ENCODE measurements at regions not wholly inside any gene's neighbourhood (a gene's known extent, or its start where the extent isn't known, plus 50 kb on each side); places are given as distances from the start of the nearest gene placed in this dataset.

DNA sequence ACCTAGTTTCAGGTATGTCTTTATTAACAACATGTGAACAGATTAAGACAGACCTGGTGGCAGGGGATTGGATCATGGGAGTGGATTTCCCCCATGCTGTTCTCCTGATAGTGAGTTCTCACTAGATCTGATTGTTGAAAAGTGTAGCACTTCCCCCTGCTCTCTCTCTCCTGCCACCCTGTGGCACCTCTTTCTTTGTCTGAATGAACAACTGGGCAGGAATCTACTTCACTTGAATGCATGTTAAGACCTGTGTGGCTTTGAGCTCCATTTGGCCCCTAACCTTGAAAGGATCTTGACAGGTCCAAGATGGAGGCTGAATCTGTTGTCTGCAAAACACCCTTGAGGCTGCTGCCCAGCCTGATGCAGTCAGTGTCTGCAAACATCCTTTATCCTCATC lies 194.4 kb downstream of the RNF144A start:
- Histone ChIP-seq H3K4me1 (ENCODE audit: control insufficient read depth in 1 of 2, insufficient read depth in 2 of 2, low read length in 2 of 2) (no peaks in the 10 kb centered on the region), H3K4ac (ENCODE audit: low read depth, low read length) (no peak overlapping the region), H3K79me1 (ENCODE audit: low read length) (no peaks in the 10 kb centered on the region), H3K9ac (ENCODE audit: low read length) (no peak overlapping the region), H2BK5ac (ENCODE audit: low read depth, low read length, poor library complexity) (no peak overlapping the region), H3K27ac (ENCODE audit: low read depth, low read length) (no peak overlapping the region), H3K4me3 (ENCODE audit: low read depth, low read length) (no peak overlapping the region), H3K14ac (ENCODE audit: low read length) (no peak overlapping the region), H2BK12ac (ENCODE audit: low read length) (no peak overlapping the region), H3K36me3 (ENCODE audit: control insufficient read depth in 1 of 2, insufficient read depth in 2 of 2, low read length in 2 of 2) (no peaks in the 10 kb centered on the region), H2AFZ (ENCODE audit: insufficient read depth, low read length, poor library complexity) (no peak overlapping the region), H3K9me3 (ENCODE audit: insufficient read depth, low read depth, low read length) (peaks cover 2% of the 10 kb centered on the region), H2AK5ac (ENCODE audit: low read length) (no peak overlapping the region), H3K23ac (ENCODE audit: low read length) (no peak overlapping the region), H4K12ac (ENCODE audit: low read depth, low read length) (no peak overlapping the region), H2BK120ac (ENCODE audit: insufficient read depth, low read length, poor library complexity) (no peak overlapping the region), H4K91ac (ENCODE audit: low read depth, low read length) (no peak overlapping the region), H3K27me3 (ENCODE audit: insufficient read depth, low read length) (no peaks in the 10 kb centered on the region), H4K8ac (ENCODE audit: low read depth, low read length) (no peak overlapping the region), H3K4me2 (ENCODE audit: low read length) (no peak overlapping the region), H3K18ac (ENCODE audit: low read length) (no peak overlapping the region), H3K79me2 (ENCODE audit: control insufficient read depth, insufficient read depth, low read length, poor library complexity) (no peaks in the 10 kb centered on the region)
- no peak for DNase-seq

DNA sequence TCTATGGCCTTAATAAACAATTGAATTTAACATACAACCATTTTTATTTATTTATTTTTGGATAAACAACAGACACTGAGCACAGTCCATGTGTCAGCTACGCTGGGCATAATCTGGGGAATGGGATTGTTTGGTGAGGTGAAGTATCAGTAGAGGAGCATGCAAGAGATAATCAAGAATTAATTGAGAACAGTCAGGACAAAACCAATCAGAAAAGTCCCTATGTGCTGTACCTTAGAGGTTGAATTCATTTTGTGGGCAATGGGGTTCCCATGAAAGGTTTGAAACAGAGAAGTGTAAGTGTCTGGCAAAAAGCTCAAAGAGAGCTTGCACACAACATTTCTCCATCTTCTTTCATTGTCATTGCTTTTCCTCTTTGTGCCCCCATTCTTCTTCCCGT lies 198.2 kb downstream of the RNF144A start:
- H3K23ac ChIP-seq (ENCODE audit: low read length): no peak overlapping the region
- H3K4me2 ChIP-seq (ENCODE audit: low read length): no peak overlapping the region
- H2BK12ac ChIP-seq (ENCODE audit: low read length): no peak overlapping the region
- no peak overlapping the region for H2BK5ac ChIP-seq (ENCODE audit: low read depth, low read length, poor library complexity)
- H3K27ac ChIP-seq (ENCODE audit: low read depth, low read length): no peak overlapping the region
- no peaks in the 10 kb centered on the region for H3K79me1 ChIP-seq (ENCODE audit: low read length)
- no peaks in the 10 kb centered on the region for H3K27me3 ChIP-seq (ENCODE audit: insufficient read depth, low read length)
- no peak overlapping the region for H4K12ac ChIP-seq (ENCODE audit: low read depth, low read length)
- H4K91ac ChIP-seq (ENCODE audit: low read depth, low read length): no peak overlapping the region
- no peaks in the 10 kb centered on the region for H3K79me2 ChIP-seq (ENCODE audit: control insufficient read depth, insufficient read depth, low read length, poor library complexity)
- H3K9me3 ChIP-seq (ENCODE audit: insufficient read depth, low read depth, low read length): no peaks in the 10 kb centered on the region
- no peaks in the 10 kb centered on the region for H3K4me1 ChIP-seq (ENCODE audit: control insufficient read depth in 1 of 2, insufficient read depth in 2 of 2, low read length in 2 of 2)
- H3K14ac ChIP-seq (ENCODE audit: low read length): no peak overlapping the region
- no peak overlapping the region for H2BK120ac ChIP-seq (ENCODE audit: insufficient read depth, low read length, poor library complexity)
- no peaks in the 10 kb centered on the region for H3K36me3 ChIP-seq (ENCODE audit: control insufficient read depth in 1 of 2, insufficient read depth in 2 of 2, low read length in 2 of 2)
- no peak overlapping the region for H2AK5ac ChIP-seq (ENCODE audit: low read length)
- no peak overlapping the region for H4K8ac ChIP-seq (ENCODE audit: low read depth, low read length)
- no peak overlapping the region for H3K4me3 ChIP-seq (ENCODE audit: low read depth, low read length)
- H2AFZ ChIP-seq (ENCODE audit: insufficient read depth, low read length, poor library complexity): no peak overlapping the region
- H3K4ac ChIP-seq (ENCODE audit: low read depth, low read length): no peak overlapping the region
- WGBS (ENCODE audit: extremely low coverage, insufficient coverage, insufficient read length): no CpG with 5 or more reads among the region's 2 CpGs
- no peak overlapping the region for H3K9ac ChIP-seq (ENCODE audit: low read length)
- DNase-seq: no peak
- H3K18ac ChIP-seq (ENCODE audit: low read length): no peak overlapping the region

DNA sequence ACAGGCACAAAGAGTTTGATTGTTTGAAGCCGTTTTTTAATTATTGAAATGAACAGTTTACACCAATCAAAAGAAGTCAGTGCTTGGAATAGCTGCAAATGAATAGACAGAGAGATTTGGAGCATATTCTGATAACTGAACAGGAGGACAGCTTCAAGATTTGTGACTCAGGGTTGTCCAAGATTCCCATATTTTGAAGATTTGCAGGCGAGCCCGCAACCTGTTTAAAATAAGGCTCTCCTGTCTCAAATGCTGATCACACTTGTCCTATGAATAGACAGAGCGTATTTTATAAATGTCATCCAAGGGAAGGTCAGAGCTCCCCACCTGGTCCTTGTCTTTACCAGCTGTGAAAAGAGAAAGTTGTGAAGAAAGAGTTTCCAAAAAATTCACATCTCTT lies 198.7 kb downstream of the RNF144A start:
- H3K4ac ChIP-seq (ENCODE audit: low read depth, low read length): no peak overlapping the region
- no peaks in the 10 kb centered on the region for H3K79me2 ChIP-seq (ENCODE audit: control insufficient read depth, insufficient read depth, low read length, poor library complexity)
- H2AK5ac ChIP-seq (ENCODE audit: low read length): no peak overlapping the region
- H3K9ac ChIP-seq (ENCODE audit: low read length): no peak overlapping the region
- no peak overlapping the region for H3K4me2 ChIP-seq (ENCODE audit: low read length)
- no peak overlapping the region for H4K8ac ChIP-seq (ENCODE audit: low read depth, low read length)
- H4K12ac ChIP-seq (ENCODE audit: low read depth, low read length): no peak overlapping the region
- no peak overlapping the region for H3K23ac ChIP-seq (ENCODE audit: low read length)
- H3K9me3 ChIP-seq (ENCODE audit: insufficient read depth, low read depth, low read length): no peaks in the 10 kb centered on the region
- no peak overlapping the region for H2BK5ac ChIP-seq (ENCODE audit: low read depth, low read length, poor library complexity)
- DNase-seq: no peak
- no peak overlapping the region for H4K91ac ChIP-seq (ENCODE audit: low read depth, low read length)
- no peak overlapping the region for H3K27ac ChIP-seq (ENCODE audit: low read depth, low read length)
- H3K27me3 ChIP-seq (ENCODE audit: insufficient read depth, low read length): no peaks in the 10 kb centered on the region
- no peak overlapping the region for H3K14ac ChIP-seq (ENCODE audit: low read length)
- no peak overlapping the region for H2BK120ac ChIP-seq (ENCODE audit: insufficient read depth, low read length, poor library complexity)
- H3K36me3 ChIP-seq (ENCODE audit: control insufficient read depth in 1 of 2, insufficient read depth in 2 of 2, low read length in 2 of 2): no peaks in the 10 kb centered on the region
- H3K4me3 ChIP-seq (ENCODE audit: low read depth, low read length): no peak overlapping the region
- no peaks in the 10 kb centered on the region for H3K4me1 ChIP-seq (ENCODE audit: control insufficient read depth in 1 of 2, insufficient read depth in 2 of 2, low read length in 2 of 2)
- no peak overlapping the region for H2AFZ ChIP-seq (ENCODE audit: insufficient read depth, low read length, poor library complexity)
- no peaks in the 10 kb centered on the region for H3K79me1 ChIP-seq (ENCODE audit: low read length)
- H3K18ac ChIP-seq (ENCODE audit: low read length): no peak overlapping the region
- no peak overlapping the region for H2BK12ac ChIP-seq (ENCODE audit: low read length)
- no CpG with 5 or more reads among the region's 4 CpGs for WGBS (ENCODE audit: extremely low coverage, insufficient coverage, insufficient read length)

DNA sequence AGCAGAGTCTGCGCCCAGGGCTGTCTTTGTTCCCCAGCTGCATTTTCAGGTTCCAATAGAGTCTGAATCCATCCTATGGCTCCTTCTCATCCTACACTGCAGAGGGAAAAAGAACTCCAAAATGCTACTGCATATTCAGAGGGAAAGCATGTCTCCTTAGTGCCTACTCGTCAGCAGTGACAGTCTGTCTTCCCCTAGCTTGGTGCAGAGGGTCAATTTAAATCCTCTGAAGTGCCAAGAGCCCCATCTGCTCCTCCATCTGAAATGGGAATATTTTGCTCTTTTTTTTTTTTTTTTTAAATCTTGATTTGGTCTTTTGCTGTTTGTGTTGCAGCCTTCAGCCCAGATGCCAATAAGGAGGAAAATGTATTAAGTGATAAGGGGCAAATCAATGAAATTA lies 199.3 kb downstream of the RNF144A start:
- no peak for DNase-seq
- Histone ChIP-seq H4K12ac (ENCODE audit: low read depth, low read length) (no peak overlapping the region), H2AK5ac (ENCODE audit: low read length) (no peak overlapping the region), H3K18ac (ENCODE audit: low read length) (no peak overlapping the region), H3K27ac (ENCODE audit: low read depth, low read length) (no peak overlapping the region), H2BK5ac (ENCODE audit: low read depth, low read length, poor library complexity) (no peak overlapping the region), H3K4me3 (ENCODE audit: low read depth, low read length) (no peak overlapping the region), H3K4me1 (ENCODE audit: control insufficient read depth in 1 of 2, insufficient read depth in 2 of 2, low read length in 2 of 2) (no peaks in the 10 kb centered on the region), H4K91ac (ENCODE audit: low read depth, low read length) (no peak overlapping the region), H3K79me2 (ENCODE audit: control insufficient read depth, insufficient read depth, low read length, poor library complexity) (no peaks in the 10 kb centered on the region), H2BK12ac (ENCODE audit: low read length) (no peak overlapping the region), H4K8ac (ENCODE audit: low read depth, low read length) (no peak overlapping the region), H3K14ac (ENCODE audit: low read length) (no peak overlapping the region), H3K27me3 (ENCODE audit: insufficient read depth, low read length) (no peaks in the 10 kb centered on the region), H3K79me1 (ENCODE audit: low read length) (no peaks in the 10 kb centered on the region), H3K23ac (ENCODE audit: low read length) (no peak overlapping the region), H3K4me2 (ENCODE audit: low read length) (no peak overlapping the region), H2AFZ (ENCODE audit: insufficient read depth, low read length, poor library complexity) (no peak overlapping the region), H3K9me3 (ENCODE audit: insufficient read depth, low read depth, low read length) (no peaks in the 10 kb centered on the region), H3K9ac (ENCODE audit: low read length) (no peak overlapping the region), H2BK120ac (ENCODE audit: insufficient read depth, low read length, poor library complexity) (no peak overlapping the region), H3K4ac (ENCODE audit: low read depth, low read length) (no peak overlapping the region), H3K36me3 (ENCODE audit: control insufficient read depth in 1 of 2, insufficient read depth in 2 of 2, low read length in 2 of 2) (no peaks in the 10 kb centered on the region)
- no CpG with 5 or more reads among the region's 2 CpGs for WGBS (ENCODE audit: extremely low coverage, insufficient coverage, insufficient read length)

DNA sequence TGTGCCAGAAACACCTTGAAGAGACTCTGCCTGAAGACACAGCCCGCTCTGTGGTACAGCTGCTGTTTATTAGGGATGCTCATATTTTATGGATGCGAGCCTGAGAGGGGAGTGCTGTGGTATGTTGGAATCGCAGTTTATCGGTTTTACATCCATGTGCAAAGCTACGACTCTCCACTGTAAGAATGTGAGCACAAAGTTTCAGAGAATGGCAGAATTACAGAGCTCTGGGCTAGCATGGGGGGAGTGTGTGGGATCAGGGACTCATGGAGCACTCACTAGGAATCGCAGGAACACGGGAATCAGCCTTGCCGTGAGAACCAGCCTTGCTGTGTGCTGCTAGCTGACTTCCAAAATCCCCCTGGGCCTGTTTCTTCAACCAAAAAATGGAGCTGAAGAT lies 199.9 kb downstream of the RNF144A start:
- H3K27ac ChIP-seq (ENCODE audit: low read depth, low read length): no peak overlapping the region
- H3K27me3 ChIP-seq (ENCODE audit: insufficient read depth, low read length): no peaks in the 10 kb centered on the region
- H3K4me2 ChIP-seq (ENCODE audit: low read length): no peak overlapping the region
- H2BK12ac ChIP-seq (ENCODE audit: low read length): no peak overlapping the region
- H3K9ac ChIP-seq (ENCODE audit: low read length): no peak overlapping the region
- no peak overlapping the region for H2AK5ac ChIP-seq (ENCODE audit: low read length)
- no peak overlapping the region for H4K8ac ChIP-seq (ENCODE audit: low read depth, low read length)
- H2AFZ ChIP-seq (ENCODE audit: insufficient read depth, low read length, poor library complexity): no peak overlapping the region
- no peak overlapping the region for H3K14ac ChIP-seq (ENCODE audit: low read length)
- H2BK120ac ChIP-seq (ENCODE audit: insufficient read depth, low read length, poor library complexity): no peak overlapping the region
- H3K23ac ChIP-seq (ENCODE audit: low read length): no peak overlapping the region
- no peak for DNase-seq
- no peaks in the 10 kb centered on the region for H3K79me1 ChIP-seq (ENCODE audit: low read length)
- H3K4me1 ChIP-seq (ENCODE audit: control insufficient read depth in 1 of 2, insufficient read depth in 2 of 2, low read length in 2 of 2): no peaks in the 10 kb centered on the region
- no CpG with 5 or more reads among the region's 8 CpGs for WGBS (ENCODE audit: extremely low coverage, insufficient coverage, insufficient read length)
- H3K79me2 ChIP-seq (ENCODE audit: control insufficient read depth, insufficient read depth, low read length, poor library complexity): no peaks in the 10 kb centered on the region
- no peaks in the 10 kb centered on the region for H3K9me3 ChIP-seq (ENCODE audit: insufficient read depth, low read depth, low read length)
- no peak overlapping the region for H3K4me3 ChIP-seq (ENCODE audit: low read depth, low read length)
- H3K4ac ChIP-seq (ENCODE audit: low read depth, low read length): no peak overlapping the region
- no peak overlapping the region for H4K12ac ChIP-seq (ENCODE audit: low read depth, low read length)
- H3K18ac ChIP-seq (ENCODE audit: low read length): no peak overlapping the region
- H3K36me3 ChIP-seq (ENCODE audit: control insufficient read depth in 1 of 2, insufficient read depth in 2 of 2, low read length in 2 of 2): no peaks in the 10 kb centered on the region
- H4K91ac ChIP-seq (ENCODE audit: low read depth, low read length): no peak overlapping the region
- H2BK5ac ChIP-seq (ENCODE audit: low read depth, low read length, poor library complexity): no peak overlapping the region

Measured in trophoblast cell (in vitro differentiated cells and primary cell).